HG02884 (cell line): ENCODE measurements at regions not wholly inside any gene's neighbourhood (a gene's known extent, or its start where the extent isn't known, plus 50 kb on each side); places are given as distances from the start of the nearest gene placed in this dataset.

ENCODE experiments used
- ATAC-seq: cut with Tn5 transposase; IDR thresholded peaks from one replicate; pipeline ENCODE4 v1.9.1; 2021; ENCODE audit warnings: mild to moderate bottlenecking, moderate library complexity; ENCODE audit not compliant: unreplicated experiment

DNA sequence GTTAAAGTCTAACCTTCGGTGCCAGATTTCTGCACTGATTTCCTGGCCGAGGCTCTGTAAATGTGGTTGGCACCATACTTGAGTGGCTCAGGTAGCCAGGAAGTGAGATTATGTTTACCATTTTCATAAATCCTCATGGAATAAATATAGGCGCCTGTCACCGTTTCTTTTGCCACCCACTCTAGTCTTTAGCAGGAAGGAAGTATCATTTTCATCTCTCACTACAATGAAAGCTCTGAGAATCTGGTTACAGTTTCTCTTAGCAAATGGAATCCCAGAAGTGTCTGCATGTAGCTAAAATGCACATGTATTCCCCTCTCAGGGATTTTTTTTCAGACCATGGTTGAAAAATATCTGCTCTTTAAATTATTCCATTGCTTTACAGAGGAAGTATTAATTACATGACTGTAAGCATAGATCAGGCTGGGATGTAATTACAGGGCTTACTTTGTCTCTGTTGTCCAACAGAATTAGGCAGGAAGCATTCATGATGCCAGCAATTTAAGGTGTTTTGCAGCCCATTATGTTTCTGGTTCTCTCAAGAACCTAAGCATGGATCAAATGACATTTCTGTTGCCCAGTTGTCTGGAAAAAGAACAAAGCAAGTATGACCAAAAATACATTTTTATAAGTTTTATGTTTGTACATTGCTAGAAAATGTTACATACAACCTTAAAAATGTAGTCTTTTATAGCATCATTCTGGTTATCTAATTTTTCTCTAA is 221.7 kb upstream of the SPRY2 start:
- no peak for ATAC-seq

DNA sequence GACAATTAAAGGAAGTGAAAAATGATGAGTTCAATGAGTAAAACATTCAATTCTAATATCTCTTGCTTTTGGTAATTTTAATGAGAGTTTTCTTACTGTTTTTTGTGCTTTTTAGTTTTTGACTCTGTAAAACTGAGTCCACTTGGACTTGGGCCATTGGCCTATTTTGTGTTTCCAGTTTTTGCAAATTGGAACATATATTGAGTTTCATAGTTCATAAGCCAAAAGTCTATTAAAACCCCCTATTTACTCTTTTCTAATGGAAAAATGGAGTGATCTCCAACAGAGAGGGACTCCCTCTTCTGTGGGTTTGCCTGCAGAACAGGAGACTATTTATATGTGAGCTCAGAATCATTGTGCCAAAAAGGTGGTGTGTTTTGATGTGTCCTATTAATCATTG is 219.7 kb upstream of the SPRY2 start:
- ATAC-seq = no peak

DNA sequence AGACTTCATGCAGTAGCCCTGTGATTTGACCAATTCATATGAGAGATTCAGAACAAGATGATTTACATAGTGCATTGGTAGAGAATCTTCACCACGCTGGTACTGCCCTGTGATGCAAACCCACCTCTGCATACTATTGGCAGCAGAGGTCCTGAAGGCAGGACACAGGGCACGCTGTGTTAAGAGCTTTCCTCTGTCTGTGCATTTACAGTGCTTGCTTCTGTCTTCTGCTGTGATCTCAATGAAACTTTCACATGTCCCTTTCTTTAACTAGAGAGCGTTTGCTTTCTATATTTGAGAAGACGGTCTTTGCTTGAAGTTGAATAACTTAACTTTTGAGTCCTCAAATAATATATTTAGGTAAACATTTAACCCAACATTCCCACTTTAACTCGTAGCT is 219.0 kb upstream of the SPRY2 start:
- no peak for ATAC-seq

DNA sequence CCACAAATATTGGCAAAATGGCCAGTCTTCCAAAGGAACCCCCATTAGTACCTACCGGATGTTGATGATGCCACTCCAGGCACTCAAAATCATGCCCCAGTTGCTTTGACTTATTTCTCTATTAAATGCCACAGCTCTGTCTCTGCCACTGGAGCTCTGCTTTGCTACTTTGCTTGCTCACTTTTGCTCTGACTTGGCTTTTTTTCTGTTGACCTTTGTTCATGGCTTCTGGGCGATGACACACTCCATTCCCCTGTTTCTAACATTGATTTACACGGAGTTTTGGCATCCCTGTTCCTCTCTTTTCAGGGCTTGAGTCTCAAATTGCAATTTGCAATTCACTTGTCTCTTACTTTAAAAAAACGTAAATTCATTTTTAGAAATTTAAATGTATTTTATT is 217.1 kb upstream of the SPRY2 start:
- no peak for ATAC-seq

DNA sequence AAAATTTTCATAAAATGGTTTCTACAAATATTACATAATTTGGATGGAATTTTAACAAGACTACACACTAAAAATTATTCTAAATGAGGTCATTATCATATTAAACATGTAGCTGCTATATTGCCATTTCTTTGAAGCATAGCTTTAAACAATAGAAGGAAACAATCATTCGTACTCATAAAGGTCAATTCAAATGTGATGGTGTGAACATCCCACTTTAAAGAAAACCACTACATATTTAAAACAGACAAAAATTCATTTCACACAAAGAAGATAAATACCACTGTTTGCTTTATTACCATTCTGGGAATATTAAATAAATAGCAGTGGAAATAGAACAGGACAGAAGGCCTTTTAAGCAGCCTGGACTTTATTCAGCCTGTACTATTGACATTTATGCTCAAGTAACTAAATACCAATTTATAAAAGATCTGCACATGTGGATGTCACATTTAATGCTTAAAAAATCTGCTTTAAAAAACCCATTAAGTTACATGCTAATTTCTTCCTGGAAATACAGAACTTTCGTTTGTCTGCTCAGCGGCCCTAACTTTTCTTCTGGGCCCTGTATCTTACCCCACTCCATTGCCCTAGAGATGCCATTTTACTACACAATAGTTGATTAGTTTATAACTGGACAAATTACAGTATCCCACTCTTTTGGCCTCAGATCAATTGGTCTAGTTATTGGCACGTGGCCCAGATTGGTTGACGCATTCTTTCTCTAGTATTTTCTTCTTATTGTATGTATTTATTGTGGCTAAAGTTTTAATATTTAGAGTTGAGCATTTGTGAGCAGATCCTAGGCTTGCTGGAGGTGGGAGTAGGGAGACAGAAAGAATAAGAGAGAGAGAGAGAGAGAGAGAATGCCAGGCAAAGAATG is 215.1 kb upstream of the SPRY2 start:
- ATAC-seq = no peak

DNA sequence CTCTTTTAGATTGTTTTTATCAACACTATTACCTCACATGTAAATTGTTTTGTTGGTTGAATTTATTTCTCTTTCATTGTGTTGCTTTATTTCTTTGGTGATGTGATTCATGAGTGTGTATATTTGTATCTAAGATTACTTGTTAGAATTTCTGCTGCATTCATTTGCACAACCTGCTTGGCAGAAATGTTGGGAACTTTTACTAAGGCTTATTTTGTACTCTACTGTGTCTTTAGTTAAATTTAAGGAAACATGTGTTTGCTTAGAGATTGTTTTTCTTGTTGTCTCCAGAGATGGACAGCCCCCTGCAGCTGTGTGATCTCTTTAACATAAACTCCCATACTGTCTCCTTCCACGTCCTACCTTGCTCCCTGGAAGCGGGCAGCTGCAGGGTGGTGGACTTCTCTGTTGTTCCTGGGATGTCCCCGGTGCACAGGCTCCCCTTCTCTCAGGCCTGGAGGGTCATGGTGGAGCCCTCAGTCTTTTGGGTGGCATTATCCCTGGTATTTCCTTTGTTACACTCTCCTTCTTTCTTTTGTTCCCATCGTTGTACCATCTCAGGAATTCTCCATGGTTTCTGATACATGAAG is 212.0 kb upstream of the SPRY2 start:
- no peak for ATAC-seq

DNA sequence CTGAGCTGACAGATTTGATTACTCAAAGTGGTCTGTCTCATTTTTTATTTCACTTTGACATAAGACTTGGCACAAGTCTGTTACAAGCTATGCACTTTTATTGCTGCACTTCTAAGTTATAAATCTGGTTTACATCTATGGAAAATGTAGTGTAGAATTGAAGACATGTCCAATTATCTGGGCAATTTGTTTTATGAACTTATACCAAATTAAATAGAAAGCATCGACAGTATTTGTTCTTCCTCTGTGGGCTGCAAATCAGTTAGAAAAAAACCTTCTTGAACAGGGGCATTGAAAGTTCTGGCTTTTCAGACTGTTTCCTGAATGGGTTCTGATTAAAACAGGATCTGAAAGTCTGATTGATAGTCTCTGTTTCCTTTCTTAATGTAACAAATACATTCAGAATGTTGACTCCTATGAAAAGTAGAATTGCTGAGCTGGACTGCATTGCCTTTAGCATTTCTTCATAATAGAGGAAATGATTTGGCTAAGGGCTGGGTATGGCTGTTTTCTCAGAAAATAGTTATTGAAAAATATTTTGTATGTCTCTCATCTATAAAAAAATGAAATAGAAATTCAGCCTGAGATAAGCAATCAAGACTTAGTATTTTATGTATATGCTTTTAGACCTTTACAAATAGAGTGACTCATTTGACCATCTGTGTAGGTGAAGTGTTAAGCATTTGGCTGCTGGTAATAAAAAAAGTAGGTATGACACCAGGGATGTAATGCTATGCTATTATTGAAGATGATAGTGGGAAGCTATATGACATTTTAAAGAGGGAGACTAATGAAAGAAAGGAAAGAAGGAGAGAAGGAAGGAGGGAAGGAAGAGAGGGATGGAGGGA is 210.9 kb upstream of the SPRY2 start:
- ATAC-seq = no peak

DNA sequence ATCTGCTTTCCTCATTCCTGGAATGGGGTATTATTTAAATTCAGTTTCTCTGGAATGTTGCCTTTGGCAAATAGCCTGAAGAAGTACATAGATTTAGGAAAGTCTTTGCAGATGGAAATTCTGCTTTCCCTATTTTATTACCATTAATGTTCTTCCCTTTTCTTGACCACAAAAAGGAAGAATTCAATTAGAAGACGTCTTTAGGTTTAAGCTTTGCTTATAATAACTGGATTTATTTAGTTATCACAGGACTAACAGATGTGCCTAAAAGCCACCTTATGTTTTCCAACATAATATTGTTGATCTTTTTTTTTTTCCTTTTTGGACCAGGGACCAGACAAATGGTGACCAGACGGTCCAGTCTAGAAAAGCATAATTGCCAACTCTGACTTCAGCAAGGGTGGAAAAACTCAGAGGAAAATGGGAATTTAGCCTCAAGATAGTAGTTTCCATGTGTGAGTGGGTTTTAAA is 210.1 kb upstream of the SPRY2 start:
- no peak for ATAC-seq

DNA sequence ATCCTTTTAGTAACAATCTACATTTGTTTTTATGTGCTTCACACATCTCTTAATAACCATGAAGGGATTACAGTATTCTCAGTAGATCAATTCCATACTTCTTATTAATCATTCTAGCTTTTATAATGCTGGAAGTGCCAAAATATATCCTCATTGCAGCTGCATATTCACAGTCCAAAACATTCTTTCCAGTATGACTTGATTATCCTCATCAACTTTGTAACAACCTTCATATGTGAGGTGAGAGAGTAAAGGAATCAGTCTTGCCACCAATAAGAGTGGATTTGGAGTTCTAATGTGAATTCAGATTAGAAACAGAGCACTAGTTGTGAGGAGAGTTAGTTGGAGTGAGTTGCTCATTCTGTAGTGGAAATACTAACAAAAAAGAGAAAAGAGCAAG is 208.0 kb upstream of the SPRY2 start:
- ATAC-seq = no peak

DNA sequence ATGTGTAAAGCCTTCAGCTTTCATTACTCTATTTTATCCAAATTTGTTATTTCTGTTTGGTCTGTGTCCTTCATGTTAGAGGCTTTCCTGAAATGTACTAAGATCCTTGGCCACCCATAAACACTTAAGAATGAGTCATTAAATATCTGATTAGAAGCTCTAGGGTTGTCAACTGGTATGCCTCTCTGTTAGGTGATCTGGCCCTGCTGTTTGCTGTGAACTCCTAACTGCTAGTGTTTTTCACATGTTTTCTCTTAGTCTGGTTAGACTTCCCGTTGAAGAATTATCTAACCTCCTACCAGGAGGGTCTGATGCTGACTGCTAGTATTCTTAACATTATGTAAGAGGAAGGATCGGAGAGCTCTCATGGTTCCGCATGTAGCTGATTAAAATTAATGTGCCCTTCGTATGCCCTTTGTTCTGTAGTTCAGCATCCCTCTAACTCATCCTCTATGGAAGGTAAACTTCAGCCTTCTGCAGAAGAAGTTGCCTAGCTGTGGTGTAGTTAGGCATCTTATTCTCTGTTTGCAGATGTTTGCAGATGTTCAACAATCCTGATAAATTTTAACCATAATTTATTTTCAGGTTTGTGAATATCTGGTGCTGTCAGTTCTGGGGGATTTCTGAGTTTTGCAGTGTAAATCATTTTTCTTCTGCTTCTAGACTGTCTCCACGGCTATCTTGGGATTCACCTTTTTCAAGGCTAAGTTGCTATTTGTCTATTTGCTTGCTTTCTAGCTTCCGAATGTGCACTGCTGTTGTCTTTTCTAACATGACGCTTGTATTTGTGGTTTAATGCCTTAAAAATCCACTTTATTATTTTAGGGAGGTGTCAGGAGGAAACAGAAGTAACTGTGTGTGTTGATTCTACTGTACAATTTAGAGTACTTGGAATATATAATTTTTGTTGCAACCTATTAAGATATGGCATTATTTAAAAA is 207.2 kb upstream of the SPRY2 start:
- no peak for ATAC-seq

DNA sequence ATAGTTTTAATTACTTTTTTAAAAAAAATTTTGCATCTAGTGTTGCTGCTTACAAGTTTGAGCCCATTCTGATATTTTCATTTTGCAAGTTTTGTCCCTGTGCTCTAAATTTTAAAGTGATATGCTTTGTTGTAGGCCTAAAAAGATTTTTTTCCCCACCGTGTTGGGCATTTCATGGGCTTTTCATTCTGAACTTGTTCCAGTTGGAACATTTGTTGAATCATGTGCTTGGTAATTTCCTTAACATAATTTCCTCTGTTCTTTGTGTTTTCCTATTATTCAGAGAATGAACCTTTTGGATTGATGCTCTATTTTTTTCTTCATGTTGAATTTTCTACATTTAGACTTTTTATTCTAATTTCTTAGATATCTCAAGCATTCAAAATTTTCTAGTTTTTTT is 206.4 kb upstream of the SPRY2 start:
- no peak for ATAC-seq

DNA sequence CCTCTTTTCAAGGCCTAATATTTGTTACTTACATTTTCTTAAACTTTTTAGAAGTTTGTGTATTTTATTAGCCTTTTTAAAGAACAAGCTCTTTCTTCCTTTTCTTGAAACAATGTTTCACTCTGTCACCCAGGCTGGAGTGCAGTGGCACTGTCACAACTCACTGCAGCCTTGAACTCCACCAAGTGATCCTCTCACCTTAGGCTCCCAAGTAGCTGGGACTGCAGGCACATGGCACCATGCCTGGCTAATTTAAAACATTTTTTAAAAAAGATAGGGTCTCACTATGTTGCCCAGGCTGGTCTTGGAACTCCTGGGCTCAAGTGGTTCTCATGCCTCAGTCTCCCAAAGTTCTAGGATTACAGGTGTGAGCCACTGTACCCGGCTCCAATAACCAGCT is 192.2 kb upstream of the SPRY2 start:
- no peak for ATAC-seq

DNA sequence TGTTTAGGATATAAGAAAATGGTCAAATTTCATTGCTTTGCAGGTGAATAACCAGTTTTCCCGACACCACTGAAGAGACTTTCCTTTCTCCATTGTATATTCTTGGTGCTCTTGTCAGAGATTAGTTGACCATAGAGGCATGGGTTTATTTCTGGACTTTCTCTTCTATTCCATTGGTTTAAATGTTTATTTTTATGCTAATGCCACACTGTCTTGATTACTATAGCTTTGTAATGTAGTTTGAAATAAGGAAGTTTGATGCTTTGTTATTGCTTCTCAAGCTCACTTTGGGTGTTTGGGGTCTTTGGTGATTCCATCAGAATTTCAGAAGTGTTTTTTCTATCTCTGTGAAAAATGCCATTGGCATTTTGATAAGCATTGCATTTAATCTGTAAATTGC is 190.0 kb upstream of the SPRY2 start:
- ATAC-seq = no peak

DNA sequence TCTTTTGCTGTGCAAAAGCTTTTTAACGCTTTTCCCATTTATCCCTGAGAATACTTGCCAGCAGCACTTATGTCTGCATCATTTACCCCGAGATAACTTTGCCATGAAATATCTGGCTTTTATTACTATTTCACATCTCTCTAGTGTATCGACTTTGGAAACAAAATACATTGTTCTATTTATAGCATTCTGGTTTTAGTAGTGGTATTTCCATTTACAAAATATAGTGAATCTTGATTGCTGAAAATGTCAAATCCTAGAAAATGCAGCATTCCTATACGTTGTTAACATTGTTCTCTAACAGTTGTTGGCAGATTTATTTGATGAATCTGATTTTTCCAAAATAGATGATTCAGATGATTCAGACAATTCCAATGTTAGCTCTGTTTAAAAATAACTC is 189.3 kb upstream of the SPRY2 start:
- no peak for ATAC-seq

DNA sequence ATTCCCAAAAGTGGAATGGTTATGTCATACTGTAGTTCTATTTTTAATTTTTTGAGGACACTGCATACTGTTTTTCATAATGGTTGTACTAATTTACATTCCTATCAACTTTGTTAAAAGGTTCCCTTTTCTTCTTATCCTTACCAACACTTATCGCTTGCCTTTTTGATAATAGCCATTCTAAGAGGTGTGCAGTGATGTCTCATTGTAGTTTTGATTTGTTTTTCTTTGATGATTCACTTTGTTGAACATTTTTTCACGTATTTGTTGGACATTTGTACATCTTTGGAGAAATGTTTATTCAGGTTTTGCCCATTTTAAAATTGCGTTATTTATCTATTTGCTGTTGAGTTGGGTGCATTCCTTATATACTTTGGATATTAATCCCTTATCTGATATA is 188.8 kb upstream of the SPRY2 start:
- no peak for ATAC-seq

DNA sequence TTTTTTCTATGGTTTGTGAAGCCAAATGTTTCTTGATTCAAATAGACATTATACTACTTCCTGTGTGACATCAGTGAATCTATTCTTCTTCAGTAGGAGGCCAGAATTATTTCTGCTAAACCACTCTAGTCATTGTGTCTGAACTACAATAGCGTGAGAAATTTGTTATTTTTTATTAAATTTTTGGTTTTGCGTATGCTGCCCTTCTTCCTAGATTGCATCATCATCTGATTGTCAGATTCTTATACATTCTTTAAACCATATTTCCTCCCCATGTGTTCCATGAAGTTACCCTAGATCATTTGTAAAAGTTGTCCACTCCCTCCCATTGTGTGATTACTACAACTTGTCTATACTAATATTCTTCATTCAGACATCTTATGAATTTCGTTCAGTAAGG is 187.8 kb upstream of the SPRY2 start:
- ATAC-seq = no peak

DNA sequence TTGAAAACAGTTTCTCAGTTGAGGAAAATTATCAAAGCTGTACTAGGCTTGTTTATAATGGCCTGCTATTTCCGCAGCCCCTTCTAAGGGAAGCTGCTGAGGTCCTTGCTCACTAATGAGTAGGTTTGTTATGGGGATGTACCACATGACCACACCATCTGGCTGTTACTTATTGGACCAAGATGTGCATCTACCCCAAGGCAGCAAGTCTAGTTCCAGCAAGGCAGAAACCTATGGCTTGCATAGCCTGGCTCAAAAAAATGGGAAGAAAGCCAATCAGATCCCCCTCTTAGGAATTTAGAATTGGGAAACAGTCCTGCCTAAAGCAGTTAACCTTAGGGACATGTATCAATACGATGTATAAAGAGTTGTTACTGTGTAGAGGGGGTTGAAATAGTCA is 186.5 kb upstream of the SPRY2 start:
- no peak for ATAC-seq

DNA sequence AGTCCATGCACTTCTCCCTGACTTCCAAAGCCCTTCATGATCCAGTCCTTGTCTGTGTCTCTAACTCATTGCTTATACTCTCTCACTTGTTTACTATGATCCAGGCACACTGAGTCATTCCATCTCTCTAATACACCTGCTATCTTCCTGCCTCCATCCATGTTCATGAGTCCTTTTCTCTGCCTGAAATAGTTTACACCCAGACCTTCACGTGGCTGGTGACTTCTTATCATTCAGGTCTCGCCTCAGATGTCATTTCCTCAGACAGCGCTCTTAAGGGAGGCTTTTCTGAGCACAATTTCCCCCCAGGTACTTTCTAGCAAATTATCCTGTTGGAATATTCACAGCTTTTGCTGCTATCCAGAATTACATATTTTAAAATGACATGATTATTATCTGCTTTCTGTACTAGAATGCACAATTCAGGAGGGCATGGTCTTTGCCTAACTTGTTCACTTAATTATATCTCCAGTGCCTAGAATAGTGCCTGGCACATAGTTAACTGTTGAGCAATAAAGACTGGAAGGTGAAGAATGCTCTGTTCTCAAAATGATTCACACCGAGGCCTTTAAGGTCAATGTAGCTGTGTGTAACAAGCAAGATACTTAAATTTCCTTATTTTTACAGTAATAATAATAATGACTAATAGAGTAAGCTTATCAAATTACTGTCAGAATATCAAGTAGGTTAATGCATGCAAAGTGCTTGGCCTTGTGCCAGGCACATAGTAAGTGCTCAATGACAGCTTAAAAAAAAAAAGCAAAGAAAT is 183.7 kb upstream of the SPRY2 start:
- no peak for ATAC-seq

DNA sequence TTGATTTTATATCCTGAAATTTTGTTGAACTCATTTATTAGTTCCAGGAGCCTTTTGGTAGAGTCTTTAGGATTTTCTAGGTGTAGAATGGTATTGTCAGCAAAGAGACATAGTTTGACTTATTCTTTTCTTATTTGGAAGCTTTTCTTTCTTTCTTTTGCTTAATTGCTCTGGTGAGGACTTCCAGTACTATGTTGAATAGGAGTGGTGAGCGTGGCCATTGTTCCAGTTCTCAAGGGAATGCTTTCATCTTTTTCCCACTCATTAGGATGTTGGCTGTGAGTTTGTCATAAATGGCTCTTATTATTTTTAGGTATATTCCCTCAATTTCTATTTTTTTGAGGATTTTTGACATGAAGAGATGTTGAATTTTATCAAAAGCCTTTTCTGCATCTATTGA is 182.2 kb upstream of the SPRY2 start:
- no peak for ATAC-seq
